Activated CD4-positive, CD25-positive, alpha-beta regulatory T cell treated with anti-CD3 and anti-CD28 coated beads, Interleukin-2, amount 50 U/mL, for 72 hours (primary cell): ENCODE measurements at regions not wholly inside any gene's neighbourhood (a gene's known extent, or its start where the extent isn't known, plus 50 kb on each side); places are given as distances from the start of the nearest gene placed in this dataset.

Experiments
- DNase-seq: peaks from one replicate; pipeline ENCODE4 v3.0.0; 2021

DNA sequence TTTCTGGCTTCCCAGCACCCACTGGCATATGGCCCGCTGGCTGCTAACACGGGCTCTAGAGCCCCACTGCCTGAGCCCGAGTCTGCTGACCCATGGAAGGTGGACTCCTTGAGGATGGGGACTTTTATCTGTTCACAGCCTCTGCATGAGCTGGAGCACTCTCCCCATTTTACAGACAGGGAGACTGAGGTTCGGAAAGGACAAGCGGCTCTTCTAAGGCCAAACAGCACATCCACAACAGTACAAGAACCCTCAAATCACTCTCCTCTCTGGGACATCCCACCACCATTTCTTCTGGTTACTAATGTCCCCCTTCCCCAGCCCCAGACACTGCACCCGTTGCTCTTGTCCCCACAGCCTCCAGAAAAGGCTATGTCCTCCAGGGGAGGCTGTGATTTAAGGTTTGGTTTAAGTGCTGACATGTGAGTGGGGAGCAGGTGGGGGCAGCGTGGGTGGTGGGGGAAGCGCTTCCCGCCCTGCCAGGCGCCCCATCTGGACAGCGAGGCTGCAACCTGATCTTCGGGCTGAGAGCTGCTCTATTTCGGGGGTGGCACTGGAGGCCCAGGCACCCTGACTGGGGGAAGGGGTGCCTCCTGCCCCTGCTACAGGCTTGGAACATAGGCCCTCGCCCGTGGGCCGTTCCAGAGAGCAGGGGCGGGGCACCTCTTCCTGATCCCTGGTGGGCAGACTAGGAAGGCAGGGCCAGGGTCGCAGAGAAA is 104.8 kb upstream of the WNT4 start:
- no peak for DNase-seq

DNA sequence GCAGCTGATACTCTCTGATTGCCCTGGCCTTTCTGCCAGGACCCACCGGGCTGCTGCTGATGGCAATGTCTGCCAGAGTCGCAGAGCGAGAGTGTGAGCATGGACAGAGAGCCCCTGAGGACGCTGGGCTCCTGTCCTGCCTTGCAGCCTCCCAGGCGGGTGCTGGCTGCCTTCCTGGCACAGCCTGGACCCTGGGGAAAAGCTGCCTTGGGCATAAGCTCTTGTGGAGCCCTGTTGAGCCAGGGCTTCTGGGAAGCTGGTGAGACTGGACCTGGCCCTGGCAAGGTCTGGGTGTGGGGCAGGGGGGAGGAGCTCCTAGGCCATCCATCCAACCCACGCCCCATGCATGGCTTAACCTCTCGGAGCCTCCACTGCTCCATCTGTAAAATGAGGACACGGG is 105.8 kb upstream of the WNT4 start:
- no peak for DNase-seq

DNA sequence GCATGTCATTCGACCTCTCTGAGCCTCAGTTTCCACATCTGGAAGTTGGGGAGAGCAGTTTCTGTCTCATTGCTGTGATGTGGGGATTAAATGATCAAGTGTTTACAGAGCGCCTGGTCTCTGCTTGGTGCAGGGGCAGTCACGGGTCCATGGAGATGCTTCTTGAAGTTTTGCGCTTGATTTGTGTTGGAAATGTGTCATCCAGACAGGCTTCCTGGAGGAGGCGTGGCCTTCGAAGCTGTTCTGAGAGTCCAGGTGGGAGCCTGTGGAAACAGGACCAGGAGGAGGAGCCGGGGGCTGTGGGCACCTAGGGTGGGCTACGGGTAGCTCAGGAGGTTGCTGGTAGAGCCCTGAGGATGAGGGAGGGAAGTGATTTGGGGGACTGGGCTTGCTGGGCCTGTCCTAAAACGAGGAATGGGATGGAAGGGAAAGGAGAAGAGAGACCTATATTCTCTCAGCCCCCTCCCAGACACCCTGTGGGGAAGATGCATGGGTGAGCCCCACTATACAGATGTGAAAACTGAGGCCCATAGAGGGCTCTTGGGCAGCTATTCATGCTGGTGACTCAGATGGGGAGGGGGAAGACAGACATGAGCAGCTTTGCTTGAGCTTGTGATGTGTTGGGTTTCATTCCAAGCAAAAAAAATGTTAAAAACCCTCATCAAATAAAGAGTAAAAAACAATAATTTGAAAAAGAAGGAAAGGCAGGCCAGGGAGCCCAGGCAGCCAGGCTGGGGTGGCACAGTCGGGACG is 107.2 kb upstream of the WNT4 start:
- no peak for DNase-seq

DNA sequence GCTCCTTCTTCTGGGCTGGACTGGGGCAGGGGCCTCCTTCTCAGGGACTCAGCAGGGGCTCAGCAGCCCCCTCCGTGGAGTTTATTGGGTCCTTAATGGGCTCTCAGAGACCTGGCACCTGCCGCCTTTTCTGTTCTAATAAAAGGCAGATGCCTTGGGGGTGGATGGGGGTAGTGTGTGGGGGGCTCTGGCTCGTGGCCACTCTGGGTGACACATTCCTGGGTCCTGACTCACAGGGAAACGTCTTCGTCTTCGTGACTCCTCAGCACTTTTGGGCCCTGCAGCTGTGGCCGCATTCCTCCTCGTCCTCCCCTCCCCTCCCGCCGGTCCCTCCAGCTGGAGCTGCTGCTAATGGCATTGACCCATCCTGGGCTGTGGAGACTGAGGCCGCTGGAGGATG is 107.8 kb upstream of the WNT4 start:
- DNase-seq, result no peak

DNA sequence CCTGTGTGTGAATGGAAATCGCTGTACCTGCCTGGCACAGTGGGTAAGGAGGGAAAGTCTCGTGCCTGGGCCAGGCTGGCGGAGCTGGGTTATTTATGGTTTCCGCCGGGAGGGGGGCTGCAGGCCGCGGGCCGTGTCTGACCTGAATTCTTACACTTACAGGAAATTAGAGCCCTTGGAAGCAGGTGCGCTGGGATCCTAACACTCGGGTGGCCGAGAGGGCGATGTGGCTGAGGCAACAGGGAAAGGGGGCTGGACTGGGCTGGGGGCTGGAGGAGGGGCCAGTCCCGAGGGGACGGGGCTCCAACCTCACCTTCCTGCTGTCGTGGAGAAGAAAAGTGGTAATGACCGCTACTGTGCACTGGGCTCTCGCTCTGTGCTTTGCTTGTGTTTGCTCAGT is 109.4 kb upstream of the WNT4 start:
- no peak for DNase-seq

DNA sequence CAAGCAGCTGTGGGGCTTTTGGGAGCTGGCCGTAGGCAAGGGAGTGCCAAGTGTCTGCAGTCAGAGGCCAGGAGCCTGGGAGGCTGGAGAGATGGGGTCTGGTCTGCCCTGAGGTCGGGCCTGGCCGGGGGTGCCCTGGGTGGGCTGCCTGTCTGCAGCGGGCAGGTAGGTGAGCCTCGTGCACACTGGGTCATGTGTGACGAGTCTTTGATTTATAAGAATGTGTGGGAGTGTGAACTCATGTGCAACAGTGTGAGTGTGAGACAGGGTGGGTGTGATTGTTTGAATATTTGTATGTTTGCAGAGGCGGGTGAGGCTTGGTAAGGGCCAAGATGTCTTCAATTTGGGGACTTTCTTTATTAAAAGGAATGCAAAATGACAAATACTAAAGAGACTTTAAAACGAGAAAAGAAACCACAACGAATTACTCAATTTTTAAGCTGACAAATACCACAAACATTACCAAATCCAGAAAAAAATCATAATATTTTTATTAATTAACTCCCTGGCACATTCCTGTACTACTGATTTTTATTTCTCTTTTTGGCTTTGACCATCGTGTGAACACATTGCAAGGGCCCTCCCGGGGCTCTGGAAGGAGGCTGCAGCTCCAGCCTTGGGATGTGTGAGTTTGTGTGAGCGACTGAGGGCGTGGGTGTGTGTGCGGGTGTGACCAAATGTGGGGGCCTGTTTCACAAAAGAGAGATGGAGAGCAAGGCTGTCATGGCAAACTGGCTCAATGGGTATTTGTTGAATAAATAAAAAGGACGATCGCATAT is 110.3 kb upstream of the WNT4 start:
- DNase-seq, result no peak

DNA sequence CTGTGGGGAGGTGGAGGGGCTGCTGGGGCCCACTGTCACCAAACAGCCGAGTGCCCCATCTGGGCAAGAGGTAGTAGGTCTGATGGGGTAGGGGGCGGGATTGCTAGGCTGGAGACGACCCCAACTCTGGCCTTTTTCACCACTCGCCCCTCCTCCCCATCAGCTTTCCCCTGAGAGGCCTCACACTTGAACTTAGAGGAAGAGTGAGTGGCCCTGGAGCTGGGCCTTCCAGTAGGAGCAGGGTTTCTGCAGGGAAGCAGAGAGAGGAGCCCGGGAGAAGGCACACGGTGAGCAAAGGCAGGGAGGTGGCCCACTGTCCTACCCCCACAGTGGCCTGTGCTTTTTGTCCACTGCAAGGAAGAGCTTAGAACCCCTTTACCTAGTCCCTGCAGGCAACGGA is 111.9 kb upstream of the WNT4 start:
- no peak for DNase-seq

DNA sequence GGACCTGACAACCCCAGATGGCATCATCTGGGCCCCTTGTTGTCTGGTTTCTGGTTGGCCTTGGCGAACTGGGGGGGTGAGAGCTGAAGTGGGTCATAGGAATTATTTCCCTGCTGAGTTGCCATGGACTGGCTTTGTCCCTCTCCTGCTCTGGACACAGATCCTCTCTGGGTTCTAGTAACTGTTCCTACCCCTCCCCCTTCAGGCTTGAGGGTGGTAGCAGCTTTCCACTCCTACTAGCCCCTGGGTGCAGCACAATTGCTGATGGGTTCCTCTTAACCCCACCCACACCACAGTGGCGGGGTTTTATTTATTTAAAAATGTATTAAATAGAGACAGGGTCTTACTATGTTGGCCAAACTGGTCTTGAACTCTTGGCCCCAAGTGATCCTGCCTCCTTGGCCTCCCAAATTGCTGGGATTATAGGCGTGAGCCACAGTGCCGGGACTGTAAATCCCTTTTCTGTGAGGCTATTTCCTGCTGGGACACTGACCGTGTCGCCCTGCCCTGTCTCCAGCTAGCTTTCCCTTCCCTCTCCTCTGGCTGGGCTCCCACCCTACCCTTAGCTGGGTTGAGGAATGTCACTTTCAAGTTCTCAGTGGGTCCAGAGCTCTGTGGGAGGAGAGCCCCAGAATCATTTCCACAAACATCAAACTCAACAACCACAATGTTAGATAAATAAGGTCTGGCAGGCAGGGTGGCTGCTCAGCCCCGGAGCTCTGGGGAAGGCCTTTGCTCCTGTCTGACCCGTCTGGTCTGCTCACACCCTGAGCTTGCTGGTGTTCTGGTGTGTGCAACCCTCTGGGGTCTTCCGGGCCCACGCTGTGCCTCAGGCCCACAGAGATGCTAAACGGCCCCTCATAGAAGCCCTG is 112.7 kb upstream of the WNT4 start:
- no peak for DNase-seq

DNA sequence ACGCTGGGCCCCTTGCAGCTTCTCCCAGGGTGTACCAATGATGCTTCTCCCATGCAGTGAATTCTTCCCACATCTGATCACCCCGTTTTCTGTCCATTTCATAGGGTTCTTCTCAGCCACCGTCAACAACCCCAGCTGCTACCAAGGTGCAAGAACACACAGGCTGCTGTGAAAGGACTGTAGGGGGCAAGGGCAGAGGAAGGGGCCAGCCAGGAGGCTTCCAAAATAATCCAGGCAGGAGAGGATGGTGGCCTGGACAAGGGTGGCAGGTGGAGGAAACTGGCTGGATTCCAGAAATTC is 113.3 kb upstream of the WNT4 start:
- DNase-seq, result no peak

DNA sequence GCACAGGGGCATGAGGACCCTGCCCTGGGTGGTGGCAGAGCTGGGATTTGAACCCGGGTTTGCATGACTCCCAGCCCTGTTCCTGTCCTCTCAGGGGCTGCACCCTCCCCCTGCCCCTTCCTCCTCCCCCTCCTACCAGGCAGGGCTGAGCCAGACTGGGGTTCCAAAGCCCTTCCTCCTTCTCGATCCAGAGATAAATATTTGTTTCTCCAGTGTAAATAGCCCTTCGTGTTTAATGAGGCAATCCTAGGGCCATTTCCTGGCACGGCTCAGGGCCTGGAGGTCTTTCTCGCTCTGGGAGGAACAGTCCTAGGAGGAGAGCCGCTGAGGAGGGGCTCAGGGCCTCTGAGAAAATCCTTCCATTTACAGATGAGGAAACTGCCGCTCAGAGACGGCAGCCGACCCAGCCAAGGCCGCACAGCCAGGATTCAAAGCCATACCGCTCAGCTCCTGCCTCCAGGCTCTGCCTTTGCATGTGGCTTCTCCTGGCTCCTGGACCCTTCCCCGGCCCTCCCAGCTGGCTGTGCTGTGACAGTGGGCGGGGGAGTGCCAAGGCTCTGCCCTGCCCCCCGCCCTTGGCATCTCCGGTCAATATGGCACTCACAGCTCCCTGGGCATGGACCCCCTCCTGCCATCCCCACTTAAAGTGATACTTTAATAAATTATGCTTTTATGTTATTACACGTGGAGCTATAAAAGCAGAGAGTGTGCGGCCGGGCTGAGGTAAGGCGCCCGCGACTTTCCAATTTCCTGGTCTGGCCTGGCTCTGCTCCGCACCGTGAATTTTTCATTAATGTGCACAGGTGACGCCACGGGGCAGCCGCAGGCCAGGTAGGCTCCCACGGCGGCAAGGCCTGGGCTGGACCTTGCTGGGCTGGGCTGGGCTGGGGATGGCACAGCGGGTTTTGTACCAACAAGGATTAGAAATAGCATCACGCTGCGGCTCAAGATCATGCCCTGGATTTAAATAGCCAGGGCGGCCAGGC is 114.7 kb upstream of the WNT4 start:
- no peak for DNase-seq

DNA sequence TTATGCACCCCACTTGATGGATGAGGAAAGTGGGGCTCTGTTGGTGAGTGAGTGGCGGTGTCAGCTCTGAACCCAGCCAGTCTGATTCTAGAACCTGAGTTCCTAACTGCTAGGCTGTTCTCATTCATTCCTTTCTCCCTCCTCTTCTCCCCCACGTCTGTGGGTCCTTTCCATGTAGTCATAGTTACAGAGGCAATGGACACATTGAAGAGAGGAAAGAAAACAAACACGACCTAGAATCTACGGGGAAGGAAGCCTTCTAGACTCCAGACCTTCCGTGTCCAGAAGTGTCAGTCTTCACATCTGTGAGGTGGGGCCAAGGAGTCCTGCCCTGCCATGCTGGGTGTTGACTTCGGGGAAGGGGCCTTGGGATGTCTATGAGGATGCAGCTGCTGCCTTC is 115.8 kb upstream of the WNT4 start:
- DNase-seq, result no peak

DNA sequence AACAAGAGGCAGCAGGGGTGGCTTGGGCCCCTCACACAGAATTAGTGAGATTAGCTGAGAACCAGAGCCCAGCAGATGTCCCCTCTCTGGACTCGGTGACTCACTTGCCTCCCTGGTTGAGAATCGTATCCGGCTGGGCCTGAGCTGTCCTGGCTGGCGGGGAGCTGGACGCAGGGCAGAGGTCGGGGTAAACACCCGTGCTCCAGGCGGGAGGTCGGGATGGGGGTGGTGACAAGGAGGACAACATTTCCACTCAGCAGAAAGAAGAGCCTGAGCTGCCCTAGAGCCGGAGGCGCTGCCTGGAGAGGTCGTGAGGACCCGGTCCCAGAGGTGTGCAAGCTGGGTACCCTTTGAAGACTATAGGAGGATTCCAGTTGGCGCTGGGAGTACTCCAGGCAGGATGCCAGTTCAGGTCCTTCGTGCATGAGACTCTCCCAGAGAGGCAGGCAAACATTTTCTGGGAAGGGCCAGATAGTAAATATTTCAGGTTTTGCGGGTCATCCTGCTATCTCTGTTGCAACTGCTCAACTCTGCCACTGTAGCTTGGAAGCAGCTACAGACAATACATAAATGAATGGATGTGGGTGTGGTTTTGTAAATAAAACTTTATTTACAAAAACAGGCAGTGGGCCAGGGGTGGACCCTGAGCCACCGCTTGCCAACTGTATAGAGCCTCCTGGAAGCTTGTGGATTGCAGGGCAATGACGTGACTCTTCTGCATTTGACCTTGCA is 116.8 kb upstream of the WNT4 start:
- DNase-seq, result no peak

DNA sequence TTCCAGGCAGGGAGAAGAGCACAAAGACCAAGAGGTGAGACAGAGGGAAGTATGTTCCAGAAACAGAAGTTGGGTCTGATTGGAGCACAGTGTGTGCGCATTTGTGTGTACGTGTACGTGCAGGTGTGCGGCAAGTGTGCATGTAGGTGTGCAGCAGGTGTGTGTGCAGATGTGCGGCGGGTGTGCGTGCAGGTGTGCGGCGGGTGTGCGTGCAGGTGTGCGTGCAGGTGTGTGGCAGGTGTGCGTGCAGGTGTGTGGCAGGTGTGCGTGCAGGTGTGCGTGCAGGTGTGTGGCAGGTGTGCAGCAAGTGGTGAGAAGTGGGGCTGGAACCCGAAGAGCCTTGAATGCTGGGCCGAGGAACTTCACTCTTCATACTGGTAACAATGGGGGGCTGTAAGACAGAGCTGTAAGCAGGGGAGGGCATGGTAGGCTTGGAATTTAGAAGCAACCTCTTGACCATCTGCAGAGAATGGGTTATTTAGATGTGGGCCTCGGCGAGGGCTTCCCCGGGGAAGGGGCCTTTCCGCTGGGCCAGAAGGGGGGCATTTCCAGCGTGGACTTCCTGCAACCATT is 118.0 kb upstream of the WNT4 start:
- DNase-seq, result no peak

DNA sequence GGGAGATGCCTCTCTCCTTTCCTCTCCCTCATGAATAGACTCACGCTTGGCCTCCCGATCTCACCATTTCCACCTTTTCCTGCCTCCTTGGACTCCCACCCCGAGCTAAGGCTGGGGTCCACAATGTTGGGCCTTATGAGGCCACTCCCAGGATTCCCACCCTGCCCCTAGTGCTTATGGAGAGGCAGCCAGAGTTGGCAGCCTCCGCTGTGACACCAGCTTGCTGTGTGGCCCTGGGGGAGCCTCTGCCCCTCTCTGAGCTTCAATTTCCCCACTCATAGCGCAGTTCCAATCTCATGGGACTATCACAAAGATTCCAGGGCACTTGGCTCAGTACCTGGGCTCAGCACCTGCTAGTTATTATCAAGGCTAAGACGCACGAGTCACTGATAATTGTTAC is 118.7 kb upstream of the WNT4 start:
- no peak for DNase-seq

DNA sequence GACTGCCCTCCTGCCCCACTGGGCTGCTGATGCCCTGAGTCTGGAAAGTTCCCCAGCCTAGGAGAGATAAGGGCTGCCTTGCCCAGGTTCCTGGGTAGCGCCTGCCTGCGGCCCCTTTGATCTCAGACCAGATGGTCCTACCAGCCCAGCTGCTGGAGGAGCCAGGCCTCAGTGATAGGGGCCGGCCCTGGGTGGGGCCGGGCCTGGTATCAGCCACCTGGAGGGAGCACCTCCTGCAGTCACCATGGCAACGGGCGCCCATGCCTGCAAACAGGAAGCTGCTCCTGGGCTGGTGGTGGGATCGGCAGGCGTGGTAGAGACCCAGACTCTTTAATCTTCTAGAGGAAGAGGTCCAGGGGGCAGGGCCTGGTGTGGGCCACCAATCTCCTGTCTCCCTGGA is 119.7 kb upstream of the WNT4 start:
- DNase-seq, result no peak

DNA sequence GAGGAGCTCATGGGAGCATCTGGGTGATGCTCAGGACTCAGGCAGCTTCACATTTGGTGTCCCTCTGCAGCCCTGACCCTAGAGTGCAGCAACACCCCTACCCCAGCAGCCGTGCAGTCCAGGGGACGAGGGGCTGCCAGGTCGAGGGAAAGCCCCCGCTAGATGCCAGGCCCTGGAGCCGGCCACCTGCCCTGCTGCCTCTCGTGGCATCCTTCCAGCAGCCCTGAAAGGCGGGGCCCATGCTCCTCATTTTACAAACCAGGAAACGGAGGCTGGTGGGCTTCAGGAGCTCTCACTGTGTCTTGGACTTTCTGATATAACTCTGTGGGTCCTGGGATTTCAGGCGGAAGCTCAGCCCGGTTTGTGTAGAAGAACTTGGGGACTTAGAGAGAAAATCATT is 120.5 kb upstream of the WNT4 start:
- no peak for DNase-seq

DNA sequence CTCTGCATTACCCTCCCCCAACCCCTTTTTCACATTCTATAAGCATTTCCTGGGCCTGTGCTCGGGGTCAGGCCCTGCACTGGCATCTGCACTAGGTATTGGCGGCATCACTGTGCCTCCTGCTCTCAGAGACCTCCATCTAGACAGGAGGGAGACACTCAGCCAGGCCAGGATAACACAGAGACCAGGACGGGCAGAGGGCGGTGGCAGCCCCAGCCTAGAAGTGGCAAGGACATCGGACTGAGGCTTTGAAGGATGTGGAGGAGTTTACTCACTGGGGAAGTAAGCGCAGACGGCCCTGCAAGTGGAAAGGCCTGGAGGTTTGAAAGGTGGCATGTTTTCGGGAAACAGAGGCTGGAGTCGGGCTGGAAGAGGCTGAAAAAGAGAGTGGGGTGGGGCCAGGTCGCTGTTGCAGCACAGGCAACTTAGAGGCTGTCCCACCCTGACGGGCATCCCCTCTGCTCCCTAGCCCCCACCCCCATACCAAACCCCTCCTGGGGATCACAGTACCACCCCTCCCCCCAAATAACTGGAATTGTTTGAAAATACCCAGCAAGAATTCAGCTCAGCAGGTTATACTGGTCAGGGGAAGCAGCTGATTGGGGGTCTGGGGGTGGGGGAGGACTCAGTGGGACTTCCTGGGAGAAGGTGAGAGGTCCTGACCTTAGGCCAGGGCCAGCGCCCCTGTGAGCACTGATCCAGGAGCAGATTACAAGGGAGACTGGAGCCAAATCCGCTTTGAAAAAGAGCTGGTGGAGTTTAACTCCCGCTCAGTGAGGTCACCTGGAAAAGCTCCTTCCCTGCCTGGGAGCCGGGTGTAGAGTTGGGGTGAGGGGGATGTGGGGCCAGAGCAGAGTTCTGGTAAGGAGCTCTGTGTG is 121.8 kb upstream of the WNT4 start:
- DNase-seq, result no peak

DNA sequence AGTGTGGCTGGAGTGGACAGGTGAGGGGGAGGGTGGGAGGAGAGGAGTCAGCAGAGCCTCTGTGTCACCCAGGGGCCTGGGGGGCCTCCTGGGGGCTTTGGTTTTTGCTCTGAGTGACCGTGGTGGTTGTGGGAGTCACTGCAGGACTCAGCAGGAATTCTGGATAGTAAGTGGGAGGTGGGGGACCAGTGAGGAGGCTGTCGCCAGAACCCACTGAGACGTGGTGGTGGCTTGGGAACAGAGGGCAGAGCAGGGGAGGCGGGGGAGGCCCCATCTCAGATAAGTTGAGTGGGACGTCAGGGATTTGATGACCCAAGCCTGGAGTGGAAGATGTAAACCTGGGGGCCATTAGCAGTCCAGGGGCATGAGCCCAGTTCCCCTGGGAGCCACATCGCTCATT is 123.2 kb upstream of the WNT4 start:
- no peak for DNase-seq

DNA sequence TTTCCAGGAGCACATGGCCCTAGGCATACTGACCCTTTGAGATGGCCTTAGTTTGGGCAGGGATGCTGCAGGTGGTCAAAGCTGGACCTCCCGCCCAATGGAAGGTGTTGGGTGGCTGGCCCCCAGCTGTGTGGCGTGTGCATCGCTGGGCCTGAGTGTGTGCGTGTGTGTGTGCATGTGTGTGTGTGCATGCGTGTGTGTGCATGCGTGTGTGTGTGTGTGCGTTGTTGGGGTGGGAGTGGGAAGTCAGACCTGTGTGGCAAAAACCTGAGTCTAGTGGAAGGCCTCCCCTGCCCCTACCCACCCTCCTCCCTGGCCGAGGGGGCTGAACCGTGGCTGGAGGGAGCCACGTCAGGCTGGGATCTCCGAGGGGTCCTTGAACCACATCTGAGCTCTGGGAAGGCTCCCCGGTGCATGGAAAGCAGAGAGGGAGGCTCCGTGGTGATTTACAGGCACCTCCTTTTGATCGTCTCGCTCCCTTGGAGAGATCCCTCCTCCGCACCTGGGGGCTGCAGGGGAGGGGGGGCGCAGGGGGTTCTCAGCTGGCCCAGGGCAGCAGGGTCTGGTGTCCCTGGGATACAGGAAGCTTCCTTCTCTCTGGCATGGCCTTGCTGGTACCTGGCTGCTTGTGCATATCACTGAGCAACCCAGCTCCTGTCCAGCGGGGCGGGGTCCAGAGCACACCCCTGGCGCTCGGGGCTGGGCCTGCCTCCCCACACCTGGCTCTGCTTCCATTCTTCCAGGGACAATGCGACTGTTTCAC is 124.7 kb upstream of the WNT4 start:
- no peak for DNase-seq
